ENCODE measurements at regions not wholly inside any gene's neighbourhood (a gene's known extent, or its start where the extent isn't known, plus 50 kb on each side); places are given as distances from the start of the nearest gene placed in this dataset.

- no peak overlapping the region for H3K9ac ChIP-seq (ENCODE audit: low read length in 2 of 2)
- peaks cover 0 to 6% of the 10 kb centered on the region in 2 donors for H3K27me3 ChIP-seq (ENCODE audit: control insufficient read depth in 1 of 2, insufficient read depth in 2 of 2, low read length in 2 of 2)
- H3K27ac ChIP-seq (ENCODE audit: low read length) = no peak overlapping the region
- H3K4me1 ChIP-seq (ENCODE audit: control insufficient read depth, insufficient read depth, low read length) = peaks cover 12% of the 10 kb centered on the region
- no peaks in the 10 kb centered on the region for H3K9me3 ChIP-seq (ENCODE audit: control insufficient read depth in 2 of 2, low read length in 2 of 2)
- no peak overlapping the region for H3K4me3 ChIP-seq (ENCODE audit: low read length in 2 of 2)
- no peaks in the 10 kb centered on the region for H3K36me3 ChIP-seq (ENCODE audit: control insufficient read depth in 2 of 2, insufficient read depth in 2 of 2, low read length in 2 of 2)
These were observed 106.3 kb downstream of the EBNA1BP2 start for GRCh38 chr1:43065616-43066399.

- Histone ChIP-seq H3K4me3 (ENCODE audit: low read length in 2 of 2) (no peak overlapping the region), H3K27ac (ENCODE audit: low read length) (no peak overlapping the region)
These were observed 106.5 kb upstream of the SLC2A1 start for GRCh38 chr1:43065191-43065590.

GRCh38 chr1:43063394-43064219 lies 104.9 kb upstream of the SLC2A1 start:
- H3K27ac ChIP-seq (ENCODE audit: low read length) = no peak overlapping the region
- no peak overlapping the region for H3K9ac ChIP-seq (ENCODE audit: low read length in 2 of 2)
- no peak overlapping the region for H3K4me3 ChIP-seq (ENCODE audit: low read length in 2 of 2)
- H3K36me3 ChIP-seq (ENCODE audit: control insufficient read depth in 2 of 2, insufficient read depth in 2 of 2, low read length in 2 of 2) = no peaks in the 10 kb centered on the region
- peaks cover 7% of the 10 kb centered on the region for H3K4me1 ChIP-seq (ENCODE audit: control insufficient read depth, insufficient read depth, low read length)
- no peaks in the 10 kb centered on the region for H3K9me3 ChIP-seq (ENCODE audit: control insufficient read depth in 2 of 2, low read length in 2 of 2)
- H3K27me3 ChIP-seq (ENCODE audit: control insufficient read depth in 1 of 2, insufficient read depth in 2 of 2, low read length in 2 of 2) = peaks cover 4 to 5% of the 10 kb centered on the region in 2 donors

More at GRCh38 chr1:43065191-43065590, 106.5 kb upstream of the SLC2A1 start:
- no peaks in the 10 kb centered on the region for H3K9me3 ChIP-seq (ENCODE audit: control insufficient read depth in 2 of 2, low read length in 2 of 2)
- peaks cover 12% of the 10 kb centered on the region for H3K4me1 ChIP-seq (ENCODE audit: control insufficient read depth, insufficient read depth, low read length)
- no peak overlapping the region for H3K9ac ChIP-seq (ENCODE audit: low read length in 2 of 2)
- no peaks in the 10 kb centered on the region for H3K36me3 ChIP-seq (ENCODE audit: control insufficient read depth in 2 of 2, insufficient read depth in 2 of 2, low read length in 2 of 2)
- peaks cover 0 to 6% of the 10 kb centered on the region in 2 donors for H3K27me3 ChIP-seq (ENCODE audit: control insufficient read depth in 1 of 2, insufficient read depth in 2 of 2, low read length in 2 of 2)

GRCh38 chr1:43062527-43063095 lies 103.9 kb upstream of the SLC2A1 start:
- no peak overlapping the region for H3K4me3 ChIP-seq (ENCODE audit: low read length in 2 of 2)
- peaks cover 3 to 5% of the 10 kb centered on the region in 2 donors for H3K27me3 ChIP-seq (ENCODE audit: control insufficient read depth in 1 of 2, insufficient read depth in 2 of 2, low read length in 2 of 2)
- no peak overlapping the region for H3K9ac ChIP-seq (ENCODE audit: low read length in 2 of 2)
- H3K9me3 ChIP-seq (ENCODE audit: control insufficient read depth in 2 of 2, low read length in 2 of 2) = no peaks in the 10 kb centered on the region
- H3K27ac ChIP-seq (ENCODE audit: low read length) = no peak overlapping the region
- H3K4me1 ChIP-seq (ENCODE audit: control insufficient read depth, insufficient read depth, low read length) = peaks cover 2% of the 10 kb centered on the region
- no peaks in the 10 kb centered on the region for H3K36me3 ChIP-seq (ENCODE audit: control insufficient read depth in 2 of 2, insufficient read depth in 2 of 2, low read length in 2 of 2)

GRCh38 chr1:43061757-43062156 lies 103.1 kb upstream of the SLC2A1 start:
- H3K9ac ChIP-seq (ENCODE audit: low read length in 2 of 2) = no peak overlapping the region
- H3K4me3 ChIP-seq (ENCODE audit: low read length in 2 of 2) = no peak overlapping the region
- H3K4me1 ChIP-seq (ENCODE audit: control insufficient read depth, insufficient read depth, low read length) = no peaks in the 10 kb centered on the region
- H3K27me3 ChIP-seq (ENCODE audit: control insufficient read depth in 1 of 2, insufficient read depth in 2 of 2, low read length in 2 of 2) = peaks cover 0 to 6% of the 10 kb centered on the region in 2 donors
- H3K27ac ChIP-seq (ENCODE audit: low read length) = no peak overlapping the region
- H3K36me3 ChIP-seq (ENCODE audit: control insufficient read depth in 2 of 2, insufficient read depth in 2 of 2, low read length in 2 of 2) = no peaks in the 10 kb centered on the region
- no peaks in the 10 kb centered on the region for H3K9me3 ChIP-seq (ENCODE audit: control insufficient read depth in 2 of 2, low read length in 2 of 2)

- no peaks in the 10 kb centered on the region for H3K9me3 ChIP-seq (ENCODE audit: control insufficient read depth in 2 of 2, low read length in 2 of 2)
- no peak overlapping the region for H3K4me3 ChIP-seq (ENCODE audit: low read length in 2 of 2)
- H3K4me1 ChIP-seq (ENCODE audit: control insufficient read depth, insufficient read depth, low read length) = no peaks in the 10 kb centered on the region
- H3K36me3 ChIP-seq (ENCODE audit: control insufficient read depth in 2 of 2, insufficient read depth in 2 of 2, low read length in 2 of 2) = no peaks in the 10 kb centered on the region
- peaks cover 0 to 6% of the 10 kb centered on the region in 2 donors for H3K27me3 ChIP-seq (ENCODE audit: control insufficient read depth in 1 of 2, insufficient read depth in 2 of 2, low read length in 2 of 2)
- H3K9ac ChIP-seq (ENCODE audit: low read length in 2 of 2) = no peak overlapping the region
- no peak overlapping the region for H3K27ac ChIP-seq (ENCODE audit: low read length)
These were observed 101.2 kb upstream of the SLC2A1 start for GRCh38 chr1:43059640-43060574.

GRCh38 chr1:43058545-43059360 lies 100.1 kb upstream of the SLC2A1 start:
- Histone ChIP-seq H3K4me3 (ENCODE audit: low read length in 2 of 2) (no peak overlapping the region), H3K4me1 (ENCODE audit: control insufficient read depth, insufficient read depth, low read length) (no peaks in the 10 kb centered on the region), H3K9ac (ENCODE audit: low read length in 2 of 2) (no peak overlapping the region), H3K36me3 (ENCODE audit: control insufficient read depth in 2 of 2, insufficient read depth in 2 of 2, low read length in 2 of 2) (no peaks in the 10 kb centered on the region), H3K27ac (ENCODE audit: low read length) (no peak overlapping the region), H3K27me3 (ENCODE audit: control insufficient read depth in 1 of 2, insufficient read depth in 2 of 2, low read length in 2 of 2) (peaks cover 0 to 6% of the 10 kb centered on the region in 2 donors), H3K9me3 (ENCODE audit: control insufficient read depth in 2 of 2, low read length in 2 of 2) (no peaks in the 10 kb centered on the region)

GRCh38 chr1:43058056-43058455 lies 99.4 kb upstream of the SLC2A1 start:
- Histone ChIP-seq H3K36me3 (ENCODE audit: control insufficient read depth in 2 of 2, insufficient read depth in 2 of 2, low read length in 2 of 2) (no peaks in the 10 kb centered on the region), H3K9ac (ENCODE audit: low read length in 2 of 2) (no peak overlapping the region), H3K27me3 (ENCODE audit: control insufficient read depth in 1 of 2, insufficient read depth in 2 of 2, low read length in 2 of 2) (peaks cover 0 to 6% of the 10 kb centered on the region in 2 donors), H3K4me3 (ENCODE audit: low read length in 2 of 2) (no peak overlapping the region), H3K27ac (ENCODE audit: low read length) (no peak overlapping the region), H3K4me1 (ENCODE audit: control insufficient read depth, insufficient read depth, low read length) (no peaks in the 10 kb centered on the region), H3K9me3 (ENCODE audit: control insufficient read depth in 2 of 2, low read length in 2 of 2) (no peaks in the 10 kb centered on the region)

- no peaks in the 10 kb centered on the region for H3K36me3 ChIP-seq (ENCODE audit: control insufficient read depth in 2 of 2, insufficient read depth in 2 of 2, low read length in 2 of 2)
- H3K27me3 ChIP-seq (ENCODE audit: control insufficient read depth in 1 of 2, insufficient read depth in 2 of 2, low read length in 2 of 2) = peaks cover 0 to 6% of the 10 kb centered on the region in 2 donors
- no peak overlapping the region for H3K4me3 ChIP-seq (ENCODE audit: low read length in 2 of 2)
- no peaks in the 10 kb centered on the region for H3K9me3 ChIP-seq (ENCODE audit: control insufficient read depth in 2 of 2, low read length in 2 of 2)
- H3K27ac ChIP-seq (ENCODE audit: low read length) = no peak overlapping the region
- no peak overlapping the region for H3K9ac ChIP-seq (ENCODE audit: low read length in 2 of 2)
- no peaks in the 10 kb centered on the region for H3K4me1 ChIP-seq (ENCODE audit: control insufficient read depth, insufficient read depth, low read length)
These were observed 98.9 kb upstream of the SLC2A1 start for GRCh38 chr1:43057567-43057966.
